PC-3 (cell line): ENCODE measurements at regions not wholly inside any gene's neighbourhood (a gene's known extent, or its start where the extent isn't known, plus 50 kb on each side); places are given as distances from the start of the nearest gene placed in this dataset.

ENCODE experiments used
- EZH2 ChIP-seq: fragments of 300-600 bp; sonication (generic); IDR thresholded peaks from one replicate; pipeline ENCODE4 v1.6.1; 2017; ENCODE audit warnings: antibody characterized with exemption, mild to moderate bottlenecking, low read length; ENCODE audit not compliant: unreplicated experiment
- TF ChIP-seq, protein P1 (sequence below): fragments of 300-600 bp; sonication (generic); conservative IDR thresholded peaks from 2 replicates; pipeline ENCODE4 v1.5.1; 2017; ENCODE audit warnings: antibody characterized with exemption, low read depth, mild to moderate bottlenecking, low read length

- TF ChIP-seq, protein P1, sequence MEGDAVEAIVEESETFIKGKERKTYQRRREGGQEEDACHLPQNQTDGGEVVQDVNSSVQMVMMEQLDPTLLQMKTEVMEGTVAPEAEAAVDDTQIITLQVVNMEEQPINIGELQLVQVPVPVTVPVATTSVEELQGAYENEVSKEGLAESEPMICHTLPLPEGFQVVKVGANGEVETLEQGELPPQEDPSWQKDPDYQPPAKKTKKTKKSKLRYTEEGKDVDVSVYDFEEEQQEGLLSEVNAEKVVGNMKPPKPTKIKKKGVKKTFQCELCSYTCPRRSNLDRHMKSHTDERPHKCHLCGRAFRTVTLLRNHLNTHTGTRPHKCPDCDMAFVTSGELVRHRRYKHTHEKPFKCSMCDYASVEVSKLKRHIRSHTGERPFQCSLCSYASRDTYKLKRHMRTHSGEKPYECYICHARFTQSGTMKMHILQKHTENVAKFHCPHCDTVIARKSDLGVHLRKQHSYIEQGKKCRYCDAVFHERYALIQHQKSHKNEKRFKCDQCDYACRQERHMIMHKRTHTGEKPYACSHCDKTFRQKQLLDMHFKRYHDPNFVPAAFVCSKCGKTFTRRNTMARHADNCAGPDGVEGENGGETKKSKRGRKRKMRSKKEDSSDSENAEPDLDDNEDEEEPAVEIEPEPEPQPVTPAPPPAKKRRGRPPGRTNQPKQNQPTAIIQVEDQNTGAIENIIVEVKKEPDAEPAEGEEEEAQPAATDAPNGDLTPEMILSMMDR: no peak
- TF ChIP-seq EZH2: no peak
Observed at GRCh38 chr13:66036024-66036614, 1194.0 kb downstream of the PCDH9 start.
